MM.1S (cell line): ENCODE measurements at regions not wholly inside any gene's neighbourhood (a gene's known extent, or its start where the extent isn't known, plus 50 kb on each side); places are given as distances from the start of the nearest gene placed in this dataset.

Experiments used
- DNase-seq: peaks from one replicate; pipeline ENCODE4 v3.0.0-alpha.2; 2015
- H2AFZ ChIP-seq: fragments of 300-600 bp; sonication (generic); 2 replicates; pipeline ENCODE4 v1.6.0; 2016; ENCODE audit warnings: antibody characterized with exemption, low read length
- H3F3A ChIP-seq: fragments of 300-600 bp; sonication (generic); 2 replicates; pipeline ENCODE4 v1.6.1; 2016; ENCODE audit warnings: mild to moderate bottlenecking, antibody characterized with exemption, low read length, moderate library complexity, mixed read lengths; ENCODE audit not compliant: insufficient read depth
- H3K27ac ChIP-seq: fragments of 300-600 bp; sonication (generic); 2 replicates; pipeline ENCODE4 v1.5.1; 2016; ENCODE audit warnings: mild to moderate bottlenecking, low read length
- H3K27me3 ChIP-seq: fragments of 300-600 bp; sonication (generic); replicated peaks from 2 replicates; pipeline ENCODE4 v1.6.0; 2016; ENCODE audit warnings: low read length; ENCODE audit not compliant: insufficient read depth
- H3K36me3 ChIP-seq: fragments of 300-600 bp; sonication (generic); replicated peaks from 2 replicates; pipeline ENCODE4 v1.6.1; 2016; ENCODE audit warnings: mild to moderate bottlenecking, low read length, mixed read lengths; ENCODE audit not compliant: insufficient read depth
- H3K4me1 ChIP-seq: fragments of 300-600 bp; sonication (generic); 2 replicates; pipeline ENCODE4 v1.6.1; 2016; ENCODE audit warnings: low read length, mixed read lengths
- H3K4me2 ChIP-seq: fragments of 300-600 bp; sonication (generic); 2 replicates; pipeline ENCODE4 v1.6.0; 2016; ENCODE audit warnings: low read depth, low read length
- H3K4me3 ChIP-seq: fragments of 300-600 bp; sonication (generic); 2 replicates; pipeline ENCODE4 v1.5.1; 2016; ENCODE audit warnings: low read length, mixed read lengths
- H3K79me2 ChIP-seq: fragments of 300-600 bp; sonication (generic); 2 replicates; pipeline ENCODE4 v1.6.1; 2016; ENCODE audit warnings: mixed run types, low read length, mixed read lengths
- H3K9ac ChIP-seq: fragments of 300-600 bp; sonication (generic); 2 replicates; pipeline ENCODE4 v1.6.1; 2016; ENCODE audit warnings: low read length, mixed read lengths
- H3K9me2 ChIP-seq: fragments of 300-600 bp; sonication (generic); replicated peaks from 2 replicates; pipeline ENCODE4 v1.6.1; 2016; ENCODE audit warnings: mild to moderate bottlenecking, low read length, mixed read lengths; ENCODE audit not compliant: insufficient read depth
- H3K9me3 ChIP-seq: fragments of 300-600 bp; sonication (generic); replicated peaks from 2 replicates; pipeline ENCODE4 v1.6.1; 2016; ENCODE audit warnings: mild to moderate bottlenecking, low read length, mixed read lengths; ENCODE audit not compliant: insufficient read depth
- H4K20me1 ChIP-seq: fragments of 300-600 bp; sonication (generic); 2 replicates; pipeline ENCODE4 v1.6.1; 2016; ENCODE audit warnings: mild to moderate bottlenecking, low read length, moderate library complexity, mixed read lengths; ENCODE audit not compliant: insufficient read depth
- CTCF ChIP-seq: fragments of 300-600 bp; sonication (generic); IDR thresholded peaks from 2 replicates; pipeline ENCODE4 v1.5.1; 2016; ENCODE audit warnings: antibody characterized with exemption, low read length, mixed read lengths
- EZH2 ChIP-seq: fragments of 300-600 bp; sonication (generic); optimal IDR thresholded peaks from 2 replicates; pipeline ENCODE3; 2017; ENCODE audit warnings: low read depth, mild to moderate bottlenecking, antibody characterized with exemption, low read length, mixed read lengths
- EZH2phosphoT487 ChIP-seq: fragments of 300-600 bp; sonication (generic); IDR thresholded peaks from 2 replicates; pipeline ENCODE4 v1.6.1; 2018; ENCODE audit warnings: antibody characterized with exemption, low read length

GRCh38 chr5:164301136-164301535, 795.7 kb downstream of the MAT2B start:
- Histone ChIP-seq H2AFZ (no peak overlapping the region), H3K9me2 (no peaks in the 10 kb centered on the region), H4K20me1 (no peaks in the 10 kb centered on the region), H3K4me3 (no peak overlapping the region), H3K36me3 (no peaks in the 10 kb centered on the region), H3K9ac (no peak overlapping the region), H3K27me3 (no peaks in the 10 kb centered on the region), H3K79me2 (no peaks in the 10 kb centered on the region), H3K27ac (no peak overlapping the region), H3F3A (0 out of 2 replicates have a peak, but pooled peaks cover 5% of the 10 kb centered on the region), H3K4me1 (peaks cover 19% of the 10 kb centered on the region), H3K4me2 (no peak overlapping the region), H3K9me3 (no peaks in the 10 kb centered on the region)
- no peak for DNase-seq
- TF ChIP-seq EZH2 (no peak), CTCF (no peak), EZH2phosphoT487 (no peak)

- Histone ChIP-seq H4K20me1 (no peaks in the 10 kb centered on the region), H3K27ac (no peak overlapping the region; the same call in 1 of the 2 replicates), H3K36me3 (no peaks in the 10 kb centered on the region), H3K4me1 (peaks cover 17% of the 10 kb centered on the region), H3F3A (0 out of 2 replicates have a peak, but pooled peaks cover 5% of the 10 kb centered on the region), H2AFZ (no peak overlapping the region), H3K79me2 (no peaks in the 10 kb centered on the region), H3K4me3 (no peak overlapping the region), H3K4me2 (peak overlapping the region; percentile 16; the same call in 1 of the 2 replicates), H3K9me3 (no peaks in the 10 kb centered on the region), H3K27me3 (no peaks in the 10 kb centered on the region), H3K9ac (no peak overlapping the region), H3K9me2 (no peaks in the 10 kb centered on the region)
- TF ChIP-seq CTCF (no peak), EZH2phosphoT487 (no peak), EZH2 (no peak)
- peak; percentile 68 for DNase-seq
These were observed 796.3 kb downstream of the MAT2B start for GRCh38 chr5:164301708-164302107.

GRCh38 chr5:164302533-164303235, 797.3 kb downstream of the MAT2B start:
- Histone ChIP-seq H3K27ac (no peak overlapping the region; the same call in 1 of the 2 replicates), H3K4me2 (0 out of 2 replicates have a peak overlapping the region, but pooled peaks have one; percentile 14), H3K79me2 (no peaks in the 10 kb centered on the region), H3F3A (0 out of 2 replicates have a peak, but pooled peaks cover 5% of the 10 kb centered on the region), H3K36me3 (no peaks in the 10 kb centered on the region), H3K27me3 (no peaks in the 10 kb centered on the region), H3K9me2 (no peaks in the 10 kb centered on the region), H4K20me1 (no peaks in the 10 kb centered on the region), H3K9me3 (no peaks in the 10 kb centered on the region), H3K4me3 (no peak overlapping the region), H3K4me1 (peaks cover 17% of the 10 kb centered on the region), H3K9ac (no peak overlapping the region), H2AFZ (no peak overlapping the region)
- TF ChIP-seq EZH2phosphoT487 = no peak
- no peak for TF ChIP-seq CTCF
- DNase-seq = no peak
